K562 (cell line): ENCODE measurements at regions not wholly inside any gene's neighbourhood (a gene's known extent, or its start where the extent isn't known, plus 50 kb on each side); places are given as distances from the start of the nearest gene placed in this dataset.

Experiments used
- ATAC-seq: fragments of 200-7000 bp; cut with Tn5 transposase; 3 replicates; pipeline ENCODE4 v1.9.1; 2020; ENCODE audit warnings: moderate library complexity
- BruUV-seq: library from RNA; stranded (reverse); fragments of 400-500 nt; replicated peaks from 2 replicates; lab custom pipeline; 2021; lab: Mats Ljungman, UMichigan
- CTCF ChIA-PET: fragments of 300-600 bp; formaldehyde crosslinking; extraction: SDS; loops from one replicate; lab custom pipeline; 2021; ENCODE audit warnings: low intra/inter-chr PET ratio; lab: Yijun Ruan, JAX
- POLR2A ChIA-PET: fragments of 300-600, 350-650 bp; sonication (Branson Sonifier 250); formaldehyde crosslinking; extraction: SDS; loops from one replicate; lab custom pipeline; 2021; ENCODE audit warnings: antibody characterized with exemption, inconsistent platforms; lab: Yijun Ruan, JAX
- DNase-seq, 4 experiments: peaks; one replicate each; pipeline versions ENCODE4 v3.0.0 to v3.0.0-alpha.2; 2011 to 2018; ENCODE audit warnings: low spot score in 3 of 4, mixed read lengths in 3 of 4; ENCODE audit errors: extremely low read depth in 1 of 4
- FAIRE-seq: peaks from 2 replicates; lab custom pipeline; 2011; peaks lifted over from hg19 to GRCh38; lab: Jason Lieb, UNC
- H2AFZ ChIP-seq: 2 replicates; pipeline ENCODE4 v1.6.0; 2011; ENCODE audit warnings: low read depth, low read length, control low read depth, inconsistent platforms
- H3K27ac ChIP-seq: fragments of 200-600 bp; 3 replicates; pipeline ENCODE4 v1.8.0; 2011; ENCODE audit warnings: low read depth, mild to moderate bottlenecking, control low read depth, inconsistent platforms, low read length, moderate library complexity, mixed read lengths; ENCODE audit errors: extremely low read depth
- H3K27me3 ChIP-seq, 2 experiments: fragments of 300-600 bp in 1 of 2; 2 replicates in 1 of 2; 3 replicates in 1 of 2; pipeline versions ENCODE4 v1.6.0 to v1.8.0; 2011; ENCODE audit warnings: inconsistent platforms in 2 of 2, low read length in 2 of 2, mild to moderate bottlenecking in 1 of 2, mixed read lengths in 1 of 2, moderate library complexity in 1 of 2; ENCODE audit not compliant: control insufficient read depth in 2 of 2, insufficient read depth in 2 of 2
- H3K36me3 ChIP-seq: fragments of 300-600 bp; 3 replicates; pipeline ENCODE4 v1.8.0; 2011; ENCODE audit warnings: mild to moderate bottlenecking, low read length, inconsistent platforms; ENCODE audit not compliant: control insufficient read depth, insufficient read depth
- H3K4me1 ChIP-seq, 2 experiments: fragments of 200-600 bp in 1 of 2; replicated peaks in 1 of 2; 2 replicates in 1 of 2; 3 replicates in 1 of 2; pipeline versions ENCODE4 v1.5.1 to v1.8.0; 2011; ENCODE audit warnings: inconsistent platforms in 2 of 2, low read length in 2 of 2, mild to moderate bottlenecking in 1 of 2, mixed read lengths in 1 of 2, moderate library complexity in 1 of 2; ENCODE audit not compliant: control insufficient read depth in 2 of 2, insufficient read depth in 2 of 2
- H3K4me2 ChIP-seq: 2 replicates; pipeline ENCODE4 v1.6.1; 2011; ENCODE audit warnings: low read length, control low read depth, inconsistent platforms, mixed read lengths; ENCODE audit not compliant: insufficient read depth
- H3K4me3 ChIP-seq: fragments of 200-600 bp; sonication (generic), shearing (Covaris generic); 2 replicates; pipeline ENCODE4 v1.5.1; 2016; ENCODE audit warnings: control low read depth, inconsistent platforms
- H3K79me2 ChIP-seq: fragments of 200-600 bp; 3 replicates; pipeline ENCODE4 v1.8.0; 2011; ENCODE audit warnings: low read length, inconsistent platforms; ENCODE audit not compliant: control insufficient read depth, insufficient read depth
- H3K9ac ChIP-seq, 2 experiments: 2 replicates each; pipeline versions ENCODE4 v1.6.0 to v1.6.1; 2011; ENCODE audit warnings: low read depth in 2 of 2, low read length in 2 of 2, control low read depth in 1 of 2, inconsistent platforms in 1 of 2, mild to moderate bottlenecking in 1 of 2, mixed read lengths in 1 of 2; ENCODE audit not compliant: insufficient read depth in 1 of 2
- H3K9me1 ChIP-seq: one replicate; pipeline ENCODE4 v1.6.0; 2011; ENCODE audit warnings: inconsistent platforms, mild to moderate bottlenecking, low read length, moderate library complexity; ENCODE audit not compliant: control insufficient read depth, insufficient read depth
- H3K9me3 ChIP-seq: replicated peaks from 2 replicates; pipeline ENCODE4 v1.5.1; 2011; ENCODE audit warnings: low read depth, low read length, inconsistent platforms; ENCODE audit not compliant: control insufficient read depth, insufficient read depth
- H4K20me1 ChIP-seq: replicated peaks from 2 replicates; pipeline ENCODE4 v1.6.1; 2011; ENCODE audit warnings: low read length, inconsistent platforms, mixed read lengths; ENCODE audit not compliant: control insufficient read depth, insufficient read depth
- CHD1 ChIP-seq: fragments of 200-600 bp; sonication (generic); IDR thresholded peaks from one replicate; pipeline ENCODE4 v1.6.1; 2012; ENCODE audit warnings: mild to moderate bottlenecking, moderate library complexity, low read length, inconsistent platforms
- WGBS: fragments of 100-300 bp; shearing (Covaris generic); methylation state at CpG from one replicate; pipeline ENCODE4 v1.1.6; 2016; ENCODE audit warnings: low coverage, mixed read lengths; ENCODE audit not compliant: insufficient coverage; ENCODE audit errors: missing lambda C conversion rate; 5-methylcytosine and 5-hydroxymethylcytosine counted together
- in situ Hi-C: fragments of 300-500 bp; cut with MboI; formaldehyde crosslinking; loops from 4 replicates; pipeline ENCODE4 v1.15.0; 2018; ENCODE audit warnings: inconsistent platforms, mixed read lengths
- intact Hi-C: fragments of 100-400 bp; cut with micrococcal nuclease; formaldehyde crosslinking; loops from 2 replicates; pipeline ENCODE4 v1.14.2; 2022
- TF ChIP-seq, protein P1 (sequence below): fragments of 250-450 bp; sonication (Bioruptor Pico); IDR thresholded peaks from 2 replicates; pipeline ENCODE4 v1.8.0; 2022; ENCODE audit warnings: inconsistent platforms
- TF ChIP-seq, protein P2 (sequence below), 2 experiments: fragments of 450-650 bp in 1 of 2; sonication (generic) in 1 of 2; formaldehyde crosslinking in 1 of 2; IDR thresholded peaks; 2 replicates each; pipeline versions ENCODE4 v1.7.1 to v1.9.0; 2016 to 2022; ENCODE audit warnings: inconsistent platforms in 1 of 2, mild to moderate bottlenecking in 1 of 2, missing genetic modification reagents in 1 of 2

DNA sequence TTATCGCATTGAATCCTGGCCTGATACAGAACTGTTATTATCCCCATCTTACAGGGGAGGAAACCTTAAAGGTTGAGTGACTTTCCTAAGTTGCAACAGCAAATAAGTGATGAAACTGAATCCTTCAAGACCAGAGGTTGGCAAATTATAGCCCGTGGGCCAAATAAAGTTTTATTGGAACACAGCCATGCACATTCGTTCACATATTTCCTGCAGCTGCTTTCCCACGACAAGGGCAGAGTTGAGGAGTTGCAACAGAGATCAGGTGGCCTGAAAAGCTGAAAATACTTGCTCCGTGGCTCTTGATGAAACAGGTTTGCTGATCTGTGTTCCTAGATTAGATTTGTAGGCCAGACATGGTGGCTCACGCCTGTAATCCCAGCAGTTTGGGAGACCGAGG is 126.7 kb downstream of the PHETA1 start:
- ATAC-seq = no peak
- no peak for DNase-seq
- 0 out of 2 replicates have a peak, but pooled peaks cover 6% of the 10 kb centered on the region for H4K20me1 ChIP-seq
- POLR2A ChIA-PET = no interaction called here
- H3K27ac ChIP-seq = no peak overlapping the region
- in situ Hi-C loops (no loop called here), intact Hi-C loops (loop anchor here (10.0 kb wide), 1 partner anchor 177 kb away; no protein-coding TSS in a partner anchor)
- H3K36me3 ChIP-seq = no peaks in the 10 kb centered on the region
- CTCF ChIA-PET = no interaction called here
- no peaks in the 10 kb centered on the region for H3K9me3 ChIP-seq
- TF ChIP-seq, protein P1, sequence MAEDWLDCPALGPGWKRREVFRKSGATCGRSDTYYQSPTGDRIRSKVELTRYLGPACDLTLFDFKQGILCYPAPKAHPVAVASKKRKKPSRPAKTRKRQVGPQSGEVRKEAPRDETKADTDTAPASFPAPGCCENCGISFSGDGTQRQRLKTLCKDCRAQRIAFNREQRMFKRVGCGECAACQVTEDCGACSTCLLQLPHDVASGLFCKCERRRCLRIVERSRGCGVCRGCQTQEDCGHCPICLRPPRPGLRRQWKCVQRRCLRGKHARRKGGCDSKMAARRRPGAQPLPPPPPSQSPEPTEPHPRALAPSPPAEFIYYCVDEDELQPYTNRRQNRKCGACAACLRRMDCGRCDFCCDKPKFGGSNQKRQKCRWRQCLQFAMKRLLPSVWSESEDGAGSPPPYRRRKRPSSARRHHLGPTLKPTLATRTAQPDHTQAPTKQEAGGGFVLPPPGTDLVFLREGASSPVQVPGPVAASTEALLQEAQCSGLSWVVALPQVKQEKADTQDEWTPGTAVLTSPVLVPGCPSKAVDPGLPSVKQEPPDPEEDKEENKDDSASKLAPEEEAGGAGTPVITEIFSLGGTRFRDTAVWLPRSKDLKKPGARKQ (CRISPR knock-in tag) = no peak
- TF ChIP-seq, protein P2, sequence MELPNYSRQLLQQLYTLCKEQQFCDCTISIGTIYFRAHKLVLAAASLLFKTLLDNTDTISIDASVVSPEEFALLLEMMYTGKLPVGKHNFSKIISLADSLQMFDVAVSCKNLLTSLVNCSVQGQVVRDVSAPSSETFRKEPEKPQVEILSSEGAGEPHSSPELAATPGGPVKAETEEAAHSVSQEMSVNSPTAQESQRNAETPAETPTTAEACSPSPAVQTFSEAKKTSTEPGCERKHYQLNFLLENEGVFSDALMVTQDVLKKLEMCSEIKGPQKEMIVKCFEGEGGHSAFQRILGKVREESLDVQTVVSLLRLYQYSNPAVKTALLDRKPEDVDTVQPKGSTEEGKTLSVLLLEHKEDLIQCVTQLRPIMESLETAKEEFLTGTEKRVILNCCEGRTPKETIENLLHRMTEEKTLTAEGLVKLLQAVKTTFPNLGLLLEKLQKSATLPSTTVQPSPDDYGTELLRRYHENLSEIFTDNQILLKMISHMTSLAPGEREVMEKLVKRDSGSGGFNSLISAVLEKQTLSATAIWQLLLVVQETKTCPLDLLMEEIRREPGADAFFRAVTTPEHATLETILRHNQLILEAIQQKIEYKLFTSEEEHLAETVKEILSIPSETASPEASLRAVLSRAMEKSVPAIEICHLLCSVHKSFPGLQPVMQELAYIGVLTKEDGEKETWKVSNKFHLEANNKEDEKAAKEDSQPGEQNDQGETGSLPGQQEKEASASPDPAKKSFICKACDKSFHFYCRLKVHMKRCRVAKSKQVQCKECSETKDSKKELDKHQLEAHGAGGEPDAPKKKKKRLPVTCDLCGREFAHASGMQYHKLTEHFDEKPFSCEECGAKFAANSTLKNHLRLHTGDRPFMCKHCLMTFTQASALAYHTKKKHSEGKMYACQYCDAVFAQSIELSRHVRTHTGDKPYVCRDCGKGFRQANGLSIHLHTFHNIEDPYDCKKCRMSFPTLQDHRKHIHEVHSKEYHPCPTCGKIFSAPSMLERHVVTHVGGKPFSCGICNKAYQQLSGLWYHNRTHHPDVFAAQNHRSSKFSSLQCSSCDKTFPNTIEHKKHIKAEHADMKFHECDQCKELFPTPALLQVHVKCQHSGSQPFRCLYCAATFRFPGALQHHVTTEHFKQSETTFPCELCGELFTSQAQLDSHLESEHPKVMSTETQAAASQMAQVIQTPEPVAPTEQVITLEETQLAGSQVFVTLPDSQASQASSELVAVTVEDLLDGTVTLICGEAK (IDR thresholded peaks at IDR 0.05) = peak; percentile 86
- TF ChIP-seq, protein P2 (CRISPR knock-in tag; IDR thresholded peaks at IDR 0.05) = peak; percentile 75
- no peak for TF ChIP-seq CHD1
- WGBS = 1% methylated on average over 7 of the region's 7 CpGs
- H3K9me1 ChIP-seq = no peaks in the 10 kb centered on the region
- no peak overlapping the region for H3K4me2 ChIP-seq
- no peaks in the 10 kb centered on the region for H3K4me1 ChIP-seq
- no peaks in the 10 kb centered on the region for H3K79me2 ChIP-seq
- no peak overlapping the region for H3K4me3 ChIP-seq
- no TSS peak for BruUV-seq
- FAIRE-seq = no peak
- H2AFZ ChIP-seq = no peak overlapping the region
- H3K27me3 ChIP-seq = peaks cover 18 to 48% of the 10 kb centered on the region in 2 experiments
- H3K9ac ChIP-seq = no peak overlapping the region
